Muscle of leg (tissue), 3 donors: ENCODE measurements at regions not wholly inside any gene's neighbourhood (a gene's known extent, or its start where the extent isn't known, plus 50 kb on each side); places are given as distances from the start of the nearest gene placed in this dataset.
"Not testable (repeated sequence)": the region's sequence is repeated elsewhere in the genome, so short reads cannot be mapped to it uniquely, and the experiment has no call there.

Source experiments
- DNase-seq: peaks from one replicate; pipeline ENCODE4 v3.0.0; 2013
- H3K27ac ChIP-seq: one replicate; pipeline ENCODE4 v1.5.1; 2013; ENCODE audit warnings: mild to moderate bottlenecking, low read length, control low read depth
- H3K27me3 ChIP-seq: one replicate; pipeline ENCODE4 v1.6.1; 2013; ENCODE audit warnings: low read length; ENCODE audit not compliant: control insufficient read depth, insufficient read depth
- H3K36me3 ChIP-seq: one replicate; pipeline ENCODE4 v1.6.1; 2013; ENCODE audit warnings: low read length; ENCODE audit not compliant: control insufficient read depth, insufficient read depth
- H3K4me1 ChIP-seq: one replicate; pipeline ENCODE4 v1.6.1; 2013; ENCODE audit warnings: low read length; ENCODE audit not compliant: control insufficient read depth, insufficient read depth
- H3K4me3 ChIP-seq: one replicate; pipeline ENCODE4 v1.5.1; 2013; ENCODE audit warnings: low read length, control low read depth
- H3K9me3 ChIP-seq: replicated peaks from 2 replicates; pipeline ENCODE4 v1.6.1; 2013; ENCODE audit warnings: low read depth, low read length; ENCODE audit not compliant: control insufficient read depth
- WGBS: methylation state at CpG from one replicate; pipeline ENCODE4 v1.1.5; 2013; ENCODE audit warnings: missing lambda C conversion rate; ENCODE audit not compliant: insufficient coverage; 5-methylcytosine and 5-hydroxymethylcytosine counted together

- H3K4me1 ChIP-seq: no peaks in the 10 kb centered on the region
- no peaks in the 10 kb centered on the region for H3K9me3 ChIP-seq
- H3K36me3 ChIP-seq: no peaks in the 10 kb centered on the region
- H3K27ac ChIP-seq: no peak overlapping the region
- no peak overlapping the region for H3K4me3 ChIP-seq
- WGBS: no CpG with 5 or more reads among the region's 1 CpG
- H3K27me3 ChIP-seq: no peaks in the 10 kb centered on the region
- DNase-seq: no peak
These were observed 406.6 kb downstream of the NYAP2 start for GRCh38 chr2:225806105-225806504.

- not testable (repeated sequence) for DNase-seq, H3K27ac ChIP-seq, H3K36me3 ChIP-seq, H3K9me3 ChIP-seq, H3K4me1 ChIP-seq, H3K4me3 ChIP-seq, H3K27me3 ChIP-seq
- no CpG with 5 or more reads among the region's 1 CpG for WGBS
These were observed 402.6 kb downstream of the NYAP2 start for GRCh38 chr2:225802076-225802475.

GRCh38 chr2:225797394-225797793 is 397.9 kb downstream of the NYAP2 start:
- Histone ChIP-seq H3K4me3 (no peak overlapping the region), H3K9me3 (no peaks in the 10 kb centered on the region), H3K36me3 (no peaks in the 10 kb centered on the region), H3K27me3 (no peaks in the 10 kb centered on the region), H3K4me1 (no peaks in the 10 kb centered on the region), H3K27ac (no peak overlapping the region)
- no CpG with 5 or more reads among the region's 2 CpGs for WGBS
- DNase-seq: no peak

- no peak overlapping the region for H3K4me3 ChIP-seq
- WGBS: no CpG with 5 or more reads among the region's 2 CpGs
- no peaks in the 10 kb centered on the region for H3K27me3 ChIP-seq
- no peaks in the 10 kb centered on the region for H3K9me3 ChIP-seq
- H3K36me3 ChIP-seq: no peaks in the 10 kb centered on the region
- no peak for DNase-seq
- no peak overlapping the region for H3K27ac ChIP-seq
- H3K4me1 ChIP-seq: no peaks in the 10 kb centered on the region
These were observed 395.3 kb downstream of the NYAP2 start for GRCh38 chr2:225794652-225795400.

- no peaks in the 10 kb centered on the region for H3K9me3 ChIP-seq
- H3K36me3 ChIP-seq: no peaks in the 10 kb centered on the region
- H3K4me1 ChIP-seq: no peaks in the 10 kb centered on the region
- 40% methylated on average over 1 of the region's 2 CpGs for WGBS
- DNase-seq: peak; percentile 13
- H3K4me3 ChIP-seq: no peak overlapping the region
- H3K27me3 ChIP-seq: no peaks in the 10 kb centered on the region
- no peak overlapping the region for H3K27ac ChIP-seq
These were observed 394.4 kb downstream of the NYAP2 start for GRCh38 chr2:225793736-225794550.

- no peak overlapping the region for H3K4me3 ChIP-seq
- no peaks in the 10 kb centered on the region for H3K4me1 ChIP-seq
- H3K9me3 ChIP-seq: no peaks in the 10 kb centered on the region
- peak; percentile 30 for DNase-seq
- no peaks in the 10 kb centered on the region for H3K36me3 ChIP-seq
- H3K27ac ChIP-seq: no peak overlapping the region
- 32% methylated on average over 5 of the region's 5 CpGs for WGBS
- H3K27me3 ChIP-seq: no peaks in the 10 kb centered on the region
These were observed 389.1 kb downstream of the NYAP2 start for GRCh38 chr2:225788571-225789094.

GRCh38 chr2:225787497-225787896 is 388.0 kb downstream of the NYAP2 start:
- H3K4me1 ChIP-seq: no peaks in the 10 kb centered on the region
- WGBS: no CpG with 5 or more reads among the region's 2 CpGs
- H3K36me3 ChIP-seq: no peaks in the 10 kb centered on the region
- DNase-seq: no peak
- H3K27me3 ChIP-seq: no peaks in the 10 kb centered on the region
- H3K9me3 ChIP-seq: no peaks in the 10 kb centered on the region
- no peak overlapping the region for H3K4me3 ChIP-seq
- no peak overlapping the region for H3K27ac ChIP-seq

- 94% methylated on average over 2 of the region's 2 CpGs for WGBS
- no peak for DNase-seq
- H3K27me3 ChIP-seq: no peaks in the 10 kb centered on the region
- H3K4me3 ChIP-seq: no peak overlapping the region
- H3K36me3 ChIP-seq: no peaks in the 10 kb centered on the region
- no peaks in the 10 kb centered on the region for H3K9me3 ChIP-seq
- H3K27ac ChIP-seq: no peak overlapping the region
- H3K4me1 ChIP-seq: no peaks in the 10 kb centered on the region
These were observed 382.5 kb downstream of the NYAP2 start for GRCh38 chr2:225781991-225782390.

GRCh38 chr2:225781145-225781544 is 381.6 kb downstream of the NYAP2 start:
- Histone ChIP-seq H3K27me3 (no peaks in the 10 kb centered on the region), H3K27ac (no peak overlapping the region), H3K9me3 (no peaks in the 10 kb centered on the region), H3K4me1 (no peaks in the 10 kb centered on the region), H3K36me3 (no peaks in the 10 kb centered on the region), H3K4me3 (no peak overlapping the region)
- WGBS: no CpG with 5 or more reads among the region's 2 CpGs
- no peak for DNase-seq

GRCh38 chr2:225779829-225780228 is 380.3 kb downstream of the NYAP2 start:
- no CpG with 5 or more reads among the region's 1 CpG for WGBS
- DNase-seq: no peak
- Histone ChIP-seq H3K27me3 (no peaks in the 10 kb centered on the region), H3K27ac (no peak overlapping the region), H3K4me3 (no peak overlapping the region), H3K36me3 (no peaks in the 10 kb centered on the region), H3K4me1 (no peaks in the 10 kb centered on the region), H3K9me3 (no peaks in the 10 kb centered on the region)
